ENCODE measurements at regions not wholly inside any gene's neighbourhood (a gene's known extent, or its start where the extent isn't known, plus 50 kb on each side); places are given as distances from the start of the nearest gene placed in this dataset.

GRCh38 chr4:128338634-128339355 lies 51.2 kb upstream of the PGRMC2 start:
- TF ChIP-seq CTCF (IDR thresholded peaks at IDR 0.05) (no peak), POLR2A (IDR thresholded peaks at IDR 0.05) (no peak), EP300 (IDR thresholded peaks at IDR 0.05) (no peak)

All from upper lobe of left lung (tissue), 4 donors.